ENCODE measurements at regions not wholly inside any gene's neighbourhood (a gene's known extent, or its start where the extent isn't known, plus 50 kb on each side); places are given as distances from the start of the nearest gene placed in this dataset.

- DNase-seq: no peak
Measured at GRCh38 chr5:158324236-158324635, 465.3 kb upstream of the CLINT1 start.

- DNase-seq: no peak
Measured at GRCh38 chr5:158322620-158323019, 463.7 kb upstream of the CLINT1 start.

- DNase-seq: no peak
Measured at GRCh38 chr5:158320934-158321333, 462.0 kb upstream of the CLINT1 start.

GRCh38 chr5:158320178-158320674 is 461.3 kb upstream of the CLINT1 start:
- DNase-seq: no peak

GRCh38 chr5:158317507-158317906 is 458.6 kb upstream of the CLINT1 start:
- DNase-seq: no peak

GRCh38 chr5:158313733-158314464 is 455.0 kb upstream of the CLINT1 start:
- DNase-seq: no peak

GRCh38 chr5:158313027-158313732 is 454.2 kb upstream of the CLINT1 start:
- no peak for DNase-seq

GRCh38 chr5:158309088-158309807 is 450.3 kb upstream of the CLINT1 start:
- no peak for DNase-seq

GRCh38 chr5:158308429-158309025 is 449.6 kb upstream of the CLINT1 start:
- no peak for DNase-seq

GRCh38 chr5:158305861-158306260 is 446.9 kb upstream of the CLINT1 start:
- no peak for DNase-seq

GRCh38 chr5:158304607-158305006 is 445.7 kb upstream of the CLINT1 start:
- DNase-seq: no peak

GRCh38 chr5:158303883-158304282 is 444.9 kb upstream of the CLINT1 start:
- DNase-seq: no peak

- DNase-seq: no peak
Measured at GRCh38 chr5:158303275-158303674, 444.3 kb upstream of the CLINT1 start.

- DNase-seq: no peak
Measured at GRCh38 chr5:158302029-158302428, 443.1 kb upstream of the CLINT1 start.

- no peak for DNase-seq
Measured at GRCh38 chr5:158301186-158301585, 442.2 kb upstream of the CLINT1 start.

- no peak for DNase-seq
Measured at GRCh38 chr5:158300256-158300655, 441.3 kb upstream of the CLINT1 start.

GRCh38 chr5:158297002-158297527 is 438.1 kb upstream of the CLINT1 start:
- no peak for DNase-seq

- no peak for DNase-seq
Measured at GRCh38 chr5:158294701-158295100, 435.8 kb upstream of the CLINT1 start.

- DNase-seq: no peak
Measured at GRCh38 chr5:158292981-158293380, 434.0 kb upstream of the CLINT1 start.

GRCh38 chr5:158289967-158290366 is 431.0 kb upstream of the CLINT1 start:
- DNase-seq: no peak

- no peak for DNase-seq
Measured at GRCh38 chr5:158288272-158288657, 429.3 kb upstream of the CLINT1 start.

GRCh38 chr5:158287643-158288271 is 428.8 kb upstream of the CLINT1 start:
- DNase-seq: no peak

- no peak for DNase-seq
Measured at GRCh38 chr5:158286827-158287226, 427.9 kb upstream of the CLINT1 start.
